ENCODE measurements at regions not wholly inside any gene's neighbourhood (a gene's known extent, or its start where the extent isn't known, plus 50 kb on each side); places are given as distances from the start of the nearest gene placed in this dataset.

DNA sequence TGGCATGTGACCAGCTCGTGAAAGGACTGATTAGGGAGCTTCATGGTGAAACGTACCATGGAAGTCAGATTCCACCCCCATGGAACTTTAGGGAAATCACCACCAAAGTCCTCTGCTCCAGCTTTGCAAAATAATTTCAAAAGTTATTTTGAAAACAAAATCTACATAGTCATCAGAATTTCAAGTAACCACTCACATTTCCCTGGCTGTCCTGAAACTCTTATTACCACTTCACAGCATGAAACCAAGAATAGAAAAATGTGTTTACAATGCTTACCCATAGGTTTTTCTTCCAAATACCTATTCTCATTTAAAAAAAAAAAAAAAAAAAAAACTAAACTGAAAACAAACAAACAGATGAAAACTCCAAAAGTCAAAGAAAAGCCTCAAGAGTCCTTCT, 198.7 kb downstream of the PDGFRA start:
- Histone ChIP-seq H3K36me3 (no peaks in the 10 kb centered on the region), H3K27ac (no peak overlapping the region), H3K4me3 (ENCODE audit: low read depth in 1 of 2, low read length in 1 of 2) (no peak overlapping the region), H3K9me3 (no peaks in the 10 kb centered on the region), H3K4me1 (ENCODE audit: control insufficient read depth in 1 of 2, insufficient read depth in 1 of 2, low read depth in 1 of 2, low read length in 1 of 2) (peaks cover 12 to 15% of the 10 kb centered on the region in 2 experiments), H3K27me3 (no peaks in the 10 kb centered on the region)
- TF ChIP-seq, protein P1, sequence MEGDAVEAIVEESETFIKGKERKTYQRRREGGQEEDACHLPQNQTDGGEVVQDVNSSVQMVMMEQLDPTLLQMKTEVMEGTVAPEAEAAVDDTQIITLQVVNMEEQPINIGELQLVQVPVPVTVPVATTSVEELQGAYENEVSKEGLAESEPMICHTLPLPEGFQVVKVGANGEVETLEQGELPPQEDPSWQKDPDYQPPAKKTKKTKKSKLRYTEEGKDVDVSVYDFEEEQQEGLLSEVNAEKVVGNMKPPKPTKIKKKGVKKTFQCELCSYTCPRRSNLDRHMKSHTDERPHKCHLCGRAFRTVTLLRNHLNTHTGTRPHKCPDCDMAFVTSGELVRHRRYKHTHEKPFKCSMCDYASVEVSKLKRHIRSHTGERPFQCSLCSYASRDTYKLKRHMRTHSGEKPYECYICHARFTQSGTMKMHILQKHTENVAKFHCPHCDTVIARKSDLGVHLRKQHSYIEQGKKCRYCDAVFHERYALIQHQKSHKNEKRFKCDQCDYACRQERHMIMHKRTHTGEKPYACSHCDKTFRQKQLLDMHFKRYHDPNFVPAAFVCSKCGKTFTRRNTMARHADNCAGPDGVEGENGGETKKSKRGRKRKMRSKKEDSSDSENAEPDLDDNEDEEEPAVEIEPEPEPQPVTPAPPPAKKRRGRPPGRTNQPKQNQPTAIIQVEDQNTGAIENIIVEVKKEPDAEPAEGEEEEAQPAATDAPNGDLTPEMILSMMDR (IDR thresholded peaks at IDR 0.05), result no peak

DNA sequence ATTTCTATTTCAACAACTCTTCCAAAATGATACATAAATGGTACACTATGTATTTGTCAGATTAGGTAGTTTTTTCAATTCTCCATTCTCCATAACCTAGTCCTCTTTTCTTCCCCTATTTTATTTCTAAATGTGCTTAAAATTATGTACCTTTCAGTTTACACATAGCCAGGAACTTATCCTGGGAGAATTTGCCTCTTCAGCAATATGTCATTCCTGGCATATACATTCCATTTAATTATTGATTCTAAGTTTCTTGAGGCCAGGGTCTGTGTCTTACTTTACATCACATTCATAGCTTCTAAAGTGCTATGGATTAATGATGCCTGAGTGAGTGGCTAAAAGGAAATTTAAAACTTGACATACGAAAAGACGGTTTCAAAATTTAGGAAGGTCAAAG, 199.8 kb downstream of the PDGFRA start:
- peaks cover 12 to 15% of the 10 kb centered on the region in 2 experiments for H3K4me1 ChIP-seq (ENCODE audit: control insufficient read depth in 1 of 2, insufficient read depth in 1 of 2, low read depth in 1 of 2, low read length in 1 of 2)
- no peak overlapping the region for H3K27ac ChIP-seq
- H3K27me3 ChIP-seq, result no peaks in the 10 kb centered on the region
- TF ChIP-seq, protein P1 (IDR thresholded peaks at IDR 0.05), result no peak
- H3K9me3 ChIP-seq, result no peaks in the 10 kb centered on the region
- H3K36me3 ChIP-seq, result no peaks in the 10 kb centered on the region
- H3K4me3 ChIP-seq (ENCODE audit: low read depth in 1 of 2, low read length in 1 of 2), result no peak overlapping the region

DNA sequence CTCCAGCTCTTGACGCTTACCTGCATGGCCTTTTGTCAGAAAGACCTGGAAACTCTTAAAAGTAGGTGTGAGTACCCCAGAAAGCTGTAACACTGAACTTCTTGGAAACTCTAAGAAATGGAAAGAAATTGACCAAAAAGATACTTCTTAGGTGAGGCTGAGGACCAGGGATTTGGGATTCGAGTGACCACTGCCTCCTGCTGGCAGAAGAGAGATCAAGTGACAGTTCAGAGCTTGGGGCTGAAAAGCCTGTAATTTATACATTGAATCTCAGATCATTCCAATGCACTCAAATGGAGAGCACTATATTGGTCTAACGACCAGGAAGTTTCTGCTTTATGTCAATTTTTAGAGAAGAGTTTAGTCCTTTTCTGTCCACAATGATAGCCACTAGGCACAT, 204.6 kb downstream of the PDGFRA start:
- peaks cover 12 to 15% of the 10 kb centered on the region in 2 experiments for H3K4me1 ChIP-seq (ENCODE audit: control insufficient read depth in 1 of 2, insufficient read depth in 1 of 2, low read depth in 1 of 2, low read length in 1 of 2)
- no peak overlapping the region for H3K4me3 ChIP-seq (ENCODE audit: low read depth in 1 of 2, low read length in 1 of 2)
- H3K36me3 ChIP-seq, result no peaks in the 10 kb centered on the region
- TF ChIP-seq, protein P1 (IDR thresholded peaks at IDR 0.05), result no peak
- H3K27ac ChIP-seq, result no peak overlapping the region
- H3K27me3 ChIP-seq, result no peaks in the 10 kb centered on the region
- H3K9me3 ChIP-seq, result no peaks in the 10 kb centered on the region

DNA sequence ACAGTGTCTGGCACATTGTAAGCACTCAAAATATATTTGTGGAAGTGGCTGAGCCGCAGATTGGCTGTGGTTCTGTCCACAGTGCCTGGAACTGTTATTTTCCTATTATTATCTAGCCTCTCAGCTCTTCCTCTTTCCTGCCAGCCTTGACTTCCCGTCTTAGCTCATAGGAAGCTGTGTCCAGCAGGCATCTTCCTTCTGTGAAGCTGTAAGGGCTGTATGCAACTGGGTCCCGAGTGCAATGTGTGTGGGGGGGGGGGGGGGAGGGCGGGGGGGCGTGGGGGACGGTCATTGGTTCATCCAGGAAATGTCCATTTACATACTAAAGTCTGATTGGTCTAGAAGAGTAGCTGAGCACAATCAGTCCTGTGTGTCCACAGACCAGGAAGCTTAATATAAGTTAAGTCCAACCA, 210.7 kb downstream of the PDGFRA start:
- no peak overlapping the region for H3K4me3 ChIP-seq (ENCODE audit: low read depth in 1 of 2, low read length in 1 of 2)
- no peaks in the 10 kb centered on the region for H3K9me3 ChIP-seq
- H3K36me3 ChIP-seq, result no peaks in the 10 kb centered on the region
- peak overlapping the region; percentile 60 for H3K27ac ChIP-seq
- H3K27me3 ChIP-seq, result no peaks in the 10 kb centered on the region
- H3K4me1 ChIP-seq (ENCODE audit: control insufficient read depth in 1 of 2, insufficient read depth in 1 of 2, low read depth in 1 of 2, low read length in 1 of 2), result peaks cover 7% of the 10 kb centered on the region in 2 experiments
- TF ChIP-seq, protein P1 (IDR thresholded peaks at IDR 0.05), result no peak

DNA sequence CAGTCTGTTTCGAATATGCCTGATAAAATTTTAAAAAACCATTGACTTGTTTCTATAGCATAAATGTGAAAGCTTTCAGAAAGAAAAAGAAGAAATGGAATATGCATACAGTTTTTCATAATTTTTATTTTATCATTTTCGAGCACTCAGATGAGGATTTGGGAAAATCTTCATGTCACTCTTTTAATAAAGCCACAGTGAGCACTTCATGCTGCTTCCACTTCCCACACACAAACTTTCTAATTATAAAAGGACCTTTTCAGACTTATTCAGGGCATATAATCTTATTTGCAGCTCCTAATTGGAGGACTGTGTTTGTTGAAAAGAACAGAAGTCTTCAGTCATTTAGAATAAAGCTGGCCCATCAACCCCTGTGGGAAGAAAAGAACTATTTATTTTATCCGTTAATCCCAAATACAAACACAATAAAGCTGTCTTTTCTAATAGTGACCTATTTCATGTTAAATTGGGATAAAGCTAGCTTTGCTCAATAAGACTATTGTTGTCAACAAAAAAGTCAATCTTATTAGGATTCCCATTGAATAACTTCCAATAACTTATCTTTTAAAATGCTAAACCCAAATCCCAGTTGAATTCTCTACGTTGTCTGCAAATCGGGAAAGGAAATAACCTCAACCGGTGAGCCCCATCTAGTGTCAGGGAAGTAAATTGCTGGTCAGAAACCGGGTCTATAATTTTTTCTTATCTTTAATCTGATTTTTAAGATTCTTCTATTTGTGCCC, 211.5 kb downstream of the PDGFRA start:
- H3K27ac ChIP-seq, result peak overlapping the region; percentile 11
- H3K36me3 ChIP-seq, result no peaks in the 10 kb centered on the region
- no peaks in the 10 kb centered on the region for H3K27me3 ChIP-seq
- H3K4me3 ChIP-seq (ENCODE audit: low read depth in 1 of 2, low read length in 1 of 2), result no peak overlapping the region
- H3K9me3 ChIP-seq, result no peaks in the 10 kb centered on the region
- TF ChIP-seq, protein P1 (IDR thresholded peaks at IDR 0.05), result no peak
- H3K4me1 ChIP-seq (ENCODE audit: control insufficient read depth in 1 of 2, insufficient read depth in 1 of 2, low read depth in 1 of 2, low read length in 1 of 2), result peaks cover 7% of the 10 kb centered on the region in 2 experiments
